CD4-positive, alpha-beta T cell treated with Interferon gamma for 1 hour (primary cell): ENCODE measurements at regions not wholly inside any gene's neighbourhood (a gene's known extent, or its start where the extent isn't known, plus 50 kb on each side); places are given as distances from the start of the nearest gene placed in this dataset.
"Not testable (repeated sequence)": the region's sequence is repeated elsewhere in the genome, so short reads cannot be mapped to it uniquely, and the experiment has no call there.

Source experiments
- DNase-seq: peaks from one replicate; pipeline ENCODE4 v3.0.0-alpha.2; 2020

GRCh38 chr17:45554479-45554878, 64.0 kb upstream of the PLEKHM1 start:
- not testable (repeated sequence) for DNase-seq

- DNase-seq = not testable (repeated sequence)
These were observed 68.3 kb upstream of the PLEKHM1 start for GRCh38 chr17:45558821-45559220.

- DNase-seq = not testable (repeated sequence)
These were observed 72.3 kb upstream of the PLEKHM1 start for GRCh38 chr17:45562868-45563267.

GRCh38 chr17:45563283-45563682, 72.8 kb upstream of the PLEKHM1 start:
- not testable (repeated sequence) for DNase-seq

GRCh38 chr17:45568275-45568674, 77.8 kb upstream of the PLEKHM1 start:
- not testable (repeated sequence) for DNase-seq

- DNase-seq = not testable (repeated sequence)
These were observed 82.8 kb upstream of the PLEKHM1 start for GRCh38 chr17:45573326-45573725.

GRCh38 chr17:45573924-45574770, 83.6 kb upstream of the PLEKHM1 start:
- DNase-seq = no peak

GRCh38 chr17:45575126-45575885, 84.8 kb upstream of the PLEKHM1 start:
- DNase-seq = no peak

GRCh38 chr17:45576527-45577307, 86.2 kb upstream of the PLEKHM1 start:
- not testable (repeated sequence) for DNase-seq

- no peak for DNase-seq
These were observed 87.2 kb upstream of the PLEKHM1 start for GRCh38 chr17:45577571-45578279.

- no peak for DNase-seq
These were observed 88.3 kb upstream of the PLEKHM1 start for GRCh38 chr17:45578516-45579455.

- no peak for DNase-seq
These were observed 89.3 kb upstream of the PLEKHM1 start for GRCh38 chr17:45579529-45580495.

GRCh38 chr17:45580924-45581323, 90.4 kb upstream of the PLEKHM1 start:
- DNase-seq = no peak

GRCh38 chr17:45581860-45582259, 91.3 kb upstream of the PLEKHM1 start:
- no peak for DNase-seq

- peak; percentile 79 for DNase-seq
These were observed 93.8 kb upstream of the PLEKHM1 start for GRCh38 chr17:45584092-45585036.

GRCh38 chr17:45585037-45585733, 94.7 kb upstream of the PLEKHM1 start:
- peak; percentile 82 for DNase-seq

- not testable (repeated sequence) for DNase-seq
These were observed 95.5 kb upstream of the PLEKHM1 start for GRCh38 chr17:45585794-45586650.
